ENCODE measurements at regions not wholly inside any gene's neighbourhood (a gene's known extent, or its start where the extent isn't known, plus 50 kb on each side); places are given as distances from the start of the nearest gene placed in this dataset.

DNA sequence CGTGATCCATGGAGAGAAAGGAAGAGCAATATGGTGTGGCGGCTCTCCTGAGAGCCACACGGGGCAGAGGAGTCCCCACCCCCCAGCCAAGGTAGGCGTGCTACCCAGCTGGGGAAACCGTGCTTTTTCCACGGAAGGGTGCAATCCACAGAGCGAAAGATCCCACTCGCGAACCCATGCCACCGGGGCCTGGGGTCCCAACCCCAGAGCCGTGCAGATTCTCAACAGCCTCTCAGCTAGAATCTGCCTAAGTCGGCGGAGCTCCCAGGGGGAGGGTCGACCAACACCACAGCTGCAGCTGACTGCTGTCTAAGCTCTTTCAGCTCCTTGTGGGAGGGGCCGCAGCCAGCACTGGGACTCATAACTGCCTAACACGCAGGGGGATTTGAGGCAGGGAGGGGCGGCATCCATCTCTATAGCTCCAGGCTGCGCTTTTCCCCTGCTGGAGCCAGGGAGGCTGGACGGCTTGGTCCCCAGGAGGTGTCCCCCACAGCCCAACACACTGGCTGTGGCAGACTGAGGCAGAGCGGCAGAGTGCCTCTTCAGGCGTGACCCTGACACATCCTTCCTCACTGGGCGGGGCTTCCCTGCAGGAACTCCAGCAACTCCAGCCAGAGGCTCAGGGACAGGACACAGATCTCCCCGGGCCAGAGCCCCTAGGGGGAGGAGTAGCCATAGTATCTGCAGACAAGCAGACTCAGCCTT lies 107.6 kb upstream of the ZBTB20 start:
- DNase-seq = no peak
- 81 to 90% (median 86%) methylated on average over 16 to 23 of the region's 23 CpGs for WGBS, 5 donors

DNA sequence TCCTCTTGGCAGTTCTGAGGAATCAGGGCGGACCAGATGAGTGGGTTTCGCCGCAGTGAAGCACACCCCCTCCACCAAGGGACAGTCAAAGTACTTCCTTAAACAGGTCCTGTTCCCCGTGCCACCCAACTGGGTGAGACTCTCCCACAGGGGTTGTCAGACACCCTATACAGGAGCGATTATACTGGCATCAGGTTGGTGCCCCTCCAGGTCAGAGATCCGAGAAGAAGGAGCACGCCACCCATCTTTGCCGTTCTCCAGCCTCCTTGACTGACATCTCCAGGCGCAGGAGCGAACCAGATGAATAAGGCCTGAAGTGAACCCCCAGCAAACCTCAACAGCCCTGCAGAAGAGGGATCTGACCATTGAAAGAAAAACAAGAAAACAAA lies 108.1 kb upstream of the ZBTB20 start:
- no peak for DNase-seq
- intact Hi-C loops (cut with DNase I; ENCODE audit: low total_unique reads) = no loop called here
- Histone ChIP-seq H3K27me3 (no peaks in the 10 kb centered on the region), H3K4me1 (no peaks in the 10 kb centered on the region), H3K27ac (no peak overlapping the region), H3K4me3 (no peak overlapping the region), H3K36me3 (no peaks in the 10 kb centered on the region), H3K9me3 (peaks cover 0 to 5% (median 0%) of the 10 kb centered on the region in 4 donors)
- WGBS, 5 donors = 90 to 94% (median 92%) methylated on average over 10 of the region's 10 CpGs
- TF ChIP-seq EP300 (IDR thresholded peaks at IDR 0.05) (no peak), POLR2A (IDR thresholded peaks at IDR 0.05) (no peak), POLR2AphosphoS5 (IDR thresholded peaks at IDR 0.05) (no peak)
- TF ChIP-seq, protein P1, sequence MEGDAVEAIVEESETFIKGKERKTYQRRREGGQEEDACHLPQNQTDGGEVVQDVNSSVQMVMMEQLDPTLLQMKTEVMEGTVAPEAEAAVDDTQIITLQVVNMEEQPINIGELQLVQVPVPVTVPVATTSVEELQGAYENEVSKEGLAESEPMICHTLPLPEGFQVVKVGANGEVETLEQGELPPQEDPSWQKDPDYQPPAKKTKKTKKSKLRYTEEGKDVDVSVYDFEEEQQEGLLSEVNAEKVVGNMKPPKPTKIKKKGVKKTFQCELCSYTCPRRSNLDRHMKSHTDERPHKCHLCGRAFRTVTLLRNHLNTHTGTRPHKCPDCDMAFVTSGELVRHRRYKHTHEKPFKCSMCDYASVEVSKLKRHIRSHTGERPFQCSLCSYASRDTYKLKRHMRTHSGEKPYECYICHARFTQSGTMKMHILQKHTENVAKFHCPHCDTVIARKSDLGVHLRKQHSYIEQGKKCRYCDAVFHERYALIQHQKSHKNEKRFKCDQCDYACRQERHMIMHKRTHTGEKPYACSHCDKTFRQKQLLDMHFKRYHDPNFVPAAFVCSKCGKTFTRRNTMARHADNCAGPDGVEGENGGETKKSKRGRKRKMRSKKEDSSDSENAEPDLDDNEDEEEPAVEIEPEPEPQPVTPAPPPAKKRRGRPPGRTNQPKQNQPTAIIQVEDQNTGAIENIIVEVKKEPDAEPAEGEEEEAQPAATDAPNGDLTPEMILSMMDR (IDR thresholded peaks at IDR 0.05) = no peak

More for the DNA sequence above, 107.6 kb upstream of the ZBTB20 start:
- Histone ChIP-seq H3K4me1 (no peaks in the 10 kb centered on the region), H3K9me3 (peaks cover 0 to 5% (median 0%) of the 10 kb centered on the region in 4 donors), H3K36me3 (no peaks in the 10 kb centered on the region), H3K27me3 (no peaks in the 10 kb centered on the region), H3K4me3 (no peak overlapping the region), H3K27ac (no peak overlapping the region)
- intact Hi-C loops (cut with DNase I; ENCODE audit: low total_unique reads) = no loop called here
- no peak for TF ChIP-seq EP300 (IDR thresholded peaks at IDR 0.05)
- TF ChIP-seq POLR2AphosphoS5 (IDR thresholded peaks at IDR 0.05) = no peak
- TF ChIP-seq POLR2A (IDR thresholded peaks at IDR 0.05) = no peak
- TF ChIP-seq, protein P1 (IDR thresholded peaks at IDR 0.05) = no peak

DNA sequence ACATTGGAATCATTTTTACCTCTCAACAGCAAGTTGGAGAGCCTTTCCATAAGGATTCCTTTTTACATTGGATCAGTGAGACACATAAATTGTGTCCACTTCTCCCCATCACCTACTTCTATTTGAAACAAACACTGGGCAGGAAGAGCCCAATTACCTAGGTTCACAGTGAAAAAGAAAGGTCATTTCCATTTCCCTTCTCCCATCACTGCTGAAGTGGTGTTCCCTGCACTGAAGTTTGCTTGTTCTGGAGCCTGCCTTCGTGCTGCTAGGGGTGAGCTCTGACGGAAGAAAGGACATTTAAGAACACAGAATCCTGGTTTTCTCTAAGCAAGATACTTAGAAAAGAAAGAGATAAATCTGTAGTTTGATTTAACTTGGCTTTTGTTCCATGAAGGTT lies 123.8 kb upstream of the ZBTB20 start:
- H3K4me1 ChIP-seq = no peaks in the 10 kb centered on the region
- TF ChIP-seq EP300 (IDR thresholded peaks at IDR 0.05) (no peak), POLR2A (IDR thresholded peaks at IDR 0.05) (no peak), POLR2AphosphoS5 (IDR thresholded peaks at IDR 0.05) (no peak)
- TF ChIP-seq, protein P1 (IDR thresholded peaks at IDR 0.05) = no peak
- no peak for DNase-seq
- H3K36me3 ChIP-seq = no peaks in the 10 kb centered on the region
- WGBS, 5 donors = 61 to 72% (median 70%) methylated on average over 2 of the region's 2 CpGs
- no peaks in the 10 kb centered on the region for H3K27me3 ChIP-seq
- intact Hi-C loops (cut with DNase I; ENCODE audit: low total_unique reads) = no loop called here
- no peaks in the 10 kb centered on the region for H3K9me3 ChIP-seq
- no peak overlapping the region for H3K27ac ChIP-seq
- no peak overlapping the region for H3K4me3 ChIP-seq

DNA sequence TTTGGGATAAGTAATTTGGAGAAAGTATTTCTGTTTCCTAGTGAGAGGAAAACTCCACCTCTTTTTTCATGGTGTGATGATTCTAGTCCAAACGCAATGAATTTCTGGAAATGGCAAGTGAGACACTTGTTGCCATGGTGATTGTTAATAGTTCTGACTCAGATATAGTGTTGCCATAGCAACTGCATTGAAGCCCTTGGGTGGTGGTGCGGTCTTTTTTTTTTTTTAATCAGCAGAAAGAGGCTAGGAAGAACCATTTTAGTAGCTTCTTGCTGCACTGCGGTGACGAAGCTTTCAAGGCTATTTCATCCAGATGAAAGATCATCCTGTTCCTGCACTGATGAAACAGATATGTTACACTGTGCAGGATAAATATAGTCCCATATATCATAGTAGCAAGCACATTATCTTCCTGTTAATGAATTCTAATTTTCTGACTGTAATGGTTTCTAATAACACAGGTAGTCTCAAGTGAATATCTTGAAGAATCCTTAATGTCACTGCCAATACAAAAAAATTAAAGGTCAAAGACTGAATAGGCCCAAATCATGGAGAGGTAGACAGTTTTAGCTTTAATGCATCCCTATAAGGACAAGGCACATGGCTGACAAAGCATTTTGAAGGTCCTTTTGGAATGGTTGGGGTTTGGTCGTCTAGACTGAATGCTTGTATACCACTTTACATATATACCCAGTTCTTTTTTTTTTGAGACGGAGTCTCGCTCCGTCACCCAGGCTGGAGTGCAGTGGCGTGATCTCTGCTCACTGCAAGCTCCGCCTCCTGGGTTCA lies 125.1 kb upstream of the ZBTB20 start:
- Histone ChIP-seq H3K27ac (no peak overlapping the region), H3K4me1 (no peaks in the 10 kb centered on the region), H3K9me3 (no peaks in the 10 kb centered on the region), H3K4me3 (no peak overlapping the region), H3K27me3 (no peaks in the 10 kb centered on the region), H3K36me3 (no peaks in the 10 kb centered on the region)
- intact Hi-C loops (cut with DNase I; ENCODE audit: low total_unique reads) = no loop called here
- peak in 1 of 2 donors; percentile 28 for DNase-seq
- 84 to 90% (median 88%) methylated on average over 9 to 10 of the region's 10 CpGs for WGBS, 5 donors
- TF ChIP-seq POLR2AphosphoS5 (IDR thresholded peaks at IDR 0.05) (no peak), EP300 (IDR thresholded peaks at IDR 0.05) (no peak), POLR2A (IDR thresholded peaks at IDR 0.05) (no peak)
- TF ChIP-seq, protein P1 (IDR thresholded peaks at IDR 0.05) = no peak

All from stomach (tissue), 8 donors.